Calu3 (cell line): ENCODE measurements at regions not wholly inside any gene's neighbourhood (a gene's known extent, or its start where the extent isn't known, plus 50 kb on each side); places are given as distances from the start of the nearest gene placed in this dataset.

ENCODE experiments used
- BruUV-seq: library from RNA; stranded (reverse); fragments of 400-500 nt; replicated peaks from 2 replicates; lab custom pipeline; 2021; lab: Mats Ljungman, UMichigan
- CTCF ChIA-PET: fragments of 300-600 bp; sonication (Branson Sonifier 250); formaldehyde crosslinking; loops from one replicate; lab custom pipeline; 2022; ENCODE audit warnings: antibody characterized with exemption; lab: Charles Lee
- DNase-seq: peaks from one replicate; pipeline ENCODE4 v3.0.0; 2022
- H3K27ac Mint-ChIP-seq: one replicate; pipeline ENCODE4 v1.8.0; 2022; ENCODE audit warnings: mixed read lengths; ENCODE audit not compliant: unreplicated experiment
- H3K27me3 Mint-ChIP-seq: one replicate; pipeline ENCODE4 v1.8.0; 2022; ENCODE audit warnings: mixed read lengths; ENCODE audit not compliant: unreplicated experiment
- H3K36me3 Mint-ChIP-seq: one replicate; pipeline ENCODE4 v1.8.0; 2022; ENCODE audit warnings: mild to moderate bottlenecking, moderate library complexity, mixed read lengths; ENCODE audit not compliant: insufficient read depth, unreplicated experiment
- H3K4me1 Mint-ChIP-seq: one replicate; pipeline ENCODE4 v1.8.0; 2022; ENCODE audit warnings: mild to moderate bottlenecking, low read depth, mixed read lengths; ENCODE audit not compliant: unreplicated experiment
- H3K4me3 Mint-ChIP-seq: one replicate; pipeline ENCODE4 v1.8.0; 2022; ENCODE audit warnings: mild to moderate bottlenecking, low read depth, moderate library complexity, mixed read lengths; ENCODE audit not compliant: unreplicated experiment
- H3K9me3 Mint-ChIP-seq: one replicate; pipeline ENCODE4 v1.8.0; 2022; ENCODE audit warnings: low read depth, mixed read lengths; ENCODE audit not compliant: unreplicated experiment
- CTCF ChIP-seq: fragments of 200-600 bp; IDR thresholded peaks from one replicate; pipeline ENCODE4 v1.8.0; 2022; ENCODE audit warnings: antibody characterized with exemption; ENCODE audit not compliant: unreplicated experiment
- intact Hi-C: fragments of 100-400 bp; cut with micrococcal nuclease; formaldehyde crosslinking; loops from one replicate; pipeline ENCODE4 v1.10.0; 2022; ENCODE audit not compliant: unreplicated experiment

GRCh38 chr1:106194206-106194605, 862.3 kb upstream of the PRMT6 start:
- H3K4me1 Mint-ChIP-seq: no peaks in the 10 kb centered on the region
- BruUV-seq: no TSS peak
- DNase-seq: no peak
- no peak overlapping the region for H3K27ac Mint-ChIP-seq
- peaks cover 5% of the 10 kb centered on the region for H3K9me3 Mint-ChIP-seq
- no peaks in the 10 kb centered on the region for H3K36me3 Mint-ChIP-seq
- H3K4me3 Mint-ChIP-seq: no peak overlapping the region
- intact Hi-C loops: no loop called here
- H3K27me3 Mint-ChIP-seq: no peaks in the 10 kb centered on the region
- CTCF ChIA-PET: no interaction called here
- TF ChIP-seq CTCF: no peak

GRCh38 chr1:106200711-106201110, 855.8 kb upstream of the PRMT6 start:
- intact Hi-C loops: no loop called here
- DNase-seq: no peak
- no TSS peak for BruUV-seq
- Mint-ChIP-seq H3K27me3 (no peaks in the 10 kb centered on the region), H3K36me3 (no peaks in the 10 kb centered on the region), H3K4me3 (no peak overlapping the region), H3K4me1 (no peaks in the 10 kb centered on the region), H3K27ac (no peak overlapping the region), H3K9me3 (peaks cover 12% of the 10 kb centered on the region)
- TF ChIP-seq CTCF: no peak
- CTCF ChIA-PET: no interaction called here

DNA sequence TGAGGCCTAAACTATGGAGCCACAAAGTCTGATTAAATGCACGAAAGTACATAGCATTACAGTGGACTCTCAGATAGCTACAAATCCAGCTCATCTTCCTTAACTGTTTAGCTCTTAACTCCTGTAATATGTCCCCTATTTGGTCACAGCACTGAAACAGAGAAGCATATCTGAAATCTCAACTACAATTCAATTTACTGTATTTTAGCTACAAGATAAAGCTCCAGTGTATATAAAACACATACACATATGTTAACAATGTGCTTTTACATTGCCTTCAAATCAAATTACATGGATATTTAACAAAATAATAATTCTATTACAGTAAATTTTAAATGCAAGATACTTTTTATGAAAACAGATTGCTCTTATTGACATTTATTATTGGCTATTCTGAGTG, 849.3 kb upstream of the PRMT6 start:
- H3K4me1 Mint-ChIP-seq: no peaks in the 10 kb centered on the region
- H3K27me3 Mint-ChIP-seq: no peaks in the 10 kb centered on the region
- intact Hi-C loops: no loop called here
- TF ChIP-seq CTCF: no peak
- DNase-seq: no peak
- no peak overlapping the region for H3K4me3 Mint-ChIP-seq
- no peak overlapping the region for H3K27ac Mint-ChIP-seq
- H3K9me3 Mint-ChIP-seq: peaks cover 6% of the 10 kb centered on the region
- CTCF ChIA-PET: no interaction called here
- BruUV-seq: no TSS peak
- no peaks in the 10 kb centered on the region for H3K36me3 Mint-ChIP-seq

- intact Hi-C loops: no loop called here
- no peak overlapping the region for H3K27ac Mint-ChIP-seq
These were observed 838.7 kb upstream of the PRMT6 start for GRCh38 chr1:106217765-106218164.

More at GRCh38 chr1:106217765-106218164, 838.7 kb upstream of the PRMT6 start:
- Mint-ChIP-seq H3K36me3 (no peaks in the 10 kb centered on the region), H3K4me1 (no peaks in the 10 kb centered on the region), H3K27me3 (no peaks in the 10 kb centered on the region), H3K4me3 (no peak overlapping the region), H3K9me3 (peaks cover 4% of the 10 kb centered on the region)
- no peak for TF ChIP-seq CTCF
- CTCF ChIA-PET: no interaction called here
- DNase-seq: no peak
- BruUV-seq: no TSS peak
